Astrocyte of the spinal cord (primary cell): ENCODE measurements at regions not wholly inside any gene's neighbourhood (a gene's known extent, or its start where the extent isn't known, plus 50 kb on each side); places are given as distances from the start of the nearest gene placed in this dataset.

Experiments
- DNase-seq: peaks from one replicate; pipeline ENCODE4 v3.0.0; 2011; ENCODE audit warnings: low read depth, low spot score
- H3K4me3 ChIP-seq: 2 replicates; pipeline ENCODE4 v1.5.1; 2011; ENCODE audit warnings: low read depth, mild to moderate bottlenecking, low read length, moderate library complexity
- CTCF ChIP-seq: IDR thresholded peaks from 2 replicates; pipeline ENCODE4 v1.5.1; 2012; ENCODE audit warnings: low read depth, mild to moderate bottlenecking, low read length, inconsistent platforms
- in situ Hi-C: cut with HindIII; loops from 2 replicates; pipeline ENCODE4 v1.10.0; 2017; ENCODE audit warnings: low sequenced_read_pairs

- no peak for TF ChIP-seq CTCF
- no peak for DNase-seq
- no peak overlapping the region for H3K4me3 ChIP-seq
- in situ Hi-C loops = no loop called here
These were observed 92.1 kb upstream of the EFEMP1 start for GRCh38 chr2:56015711-56016115.

DNA sequence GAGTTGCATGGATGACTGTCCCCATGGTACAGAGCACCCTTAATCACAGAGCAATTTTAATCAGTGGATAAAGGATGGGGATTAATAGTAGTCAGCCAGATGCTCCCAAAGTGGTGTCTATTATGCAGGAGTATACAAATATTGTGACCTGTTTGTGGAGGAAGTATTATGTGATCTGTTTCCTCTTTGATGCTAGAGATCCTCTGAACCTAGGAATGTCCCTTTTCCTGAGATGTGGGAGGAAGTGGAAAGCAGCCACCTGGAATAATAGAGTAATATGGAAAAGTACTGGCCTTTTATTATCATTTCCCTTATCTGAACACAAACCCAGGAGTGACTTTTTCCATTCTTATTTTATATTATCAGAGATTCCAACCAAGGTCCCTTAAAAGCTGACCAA lies 94.2 kb upstream of the EFEMP1 start:
- in situ Hi-C loops = no loop called here
- DNase-seq = no peak
- H3K4me3 ChIP-seq = no peak overlapping the region
- no peak for TF ChIP-seq CTCF

DNA sequence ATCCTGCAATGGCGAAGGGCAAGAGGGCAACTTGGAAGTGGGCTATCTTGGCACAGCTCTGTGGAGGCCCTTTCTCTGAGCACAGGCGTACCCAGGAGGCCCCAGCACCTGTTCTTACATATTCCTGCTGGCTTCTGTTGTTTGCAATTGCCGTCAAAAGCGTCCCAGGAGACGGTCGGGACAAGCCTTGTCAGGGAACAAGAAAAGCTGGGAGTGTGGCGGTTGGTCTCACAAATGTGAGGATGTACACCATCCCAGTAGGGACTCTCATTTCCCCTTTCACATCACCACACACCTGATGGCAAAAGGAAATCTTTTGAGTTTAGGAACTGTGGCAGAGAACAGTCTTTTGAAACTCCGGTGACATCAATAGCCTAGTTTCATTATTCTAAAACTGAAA lies 94.7 kb upstream of the EFEMP1 start:
- no peak for TF ChIP-seq CTCF
- no peak overlapping the region for H3K4me3 ChIP-seq
- in situ Hi-C loops = no loop called here
- no peak for DNase-seq

GRCh38 chr2:56021136-56021474 lies 97.5 kb upstream of the EFEMP1 start:
- in situ Hi-C loops = no loop called here
- no peak for TF ChIP-seq CTCF
- no peak overlapping the region for H3K4me3 ChIP-seq
- DNase-seq = no peak

GRCh38 chr2:56021579-56021978 lies 98.0 kb upstream of the EFEMP1 start:
- in situ Hi-C loops = no loop called here
- DNase-seq = no peak

GRCh38 chr2:56025469-56026193 lies 102.0 kb upstream of the EFEMP1 start:
- DNase-seq = no peak
- no peak for TF ChIP-seq CTCF
- in situ Hi-C loops = no loop called here
- no peak overlapping the region for H3K4me3 ChIP-seq

More at GRCh38 chr2:56021579-56021978, 98.0 kb upstream of the EFEMP1 start:
- no peak for TF ChIP-seq CTCF
- no peak overlapping the region for H3K4me3 ChIP-seq
